Stomach (tissue), 4 donors: ENCODE measurements at regions not wholly inside any gene's neighbourhood (a gene's known extent, or its start where the extent isn't known, plus 50 kb on each side); places are given as distances from the start of the nearest gene placed in this dataset.

Experiments used
- CTCF ChIP-seq, 7 experiments: fragments of 450-650 bp in 4 of 7; fragments of 200-600 bp in 3 of 7; sonication (generic) in 3 of 7; IDR thresholded peaks; one replicate each; pipeline ENCODE4 v1.5.1; 2016 to 2019; ENCODE audit warnings: antibody characterized with exemption in 7 of 7, control low read depth in 2 of 7, mild to moderate bottlenecking in 1 of 7
- EP300 ChIP-seq: sonication (generic); formaldehyde crosslinking; IDR thresholded peaks from one replicate; pipeline ENCODE4 v1.6.1; 2017; ENCODE audit warnings: antibody characterized with exemption
- POLR2A ChIP-seq, 4 donors: fragments of 450-650 bp; IDR thresholded peaks; one replicate each; pipeline ENCODE4 v1.6.1; 2016; ENCODE audit warnings: antibody characterized with exemption in 4 of 4, control low read depth in 2 of 4, mild to moderate bottlenecking in 1 of 4, moderate library complexity in 1 of 4
- POLR2AphosphoS5 ChIP-seq, 3 donors: sonication (generic); formaldehyde crosslinking; IDR thresholded peaks; one replicate each; pipeline ENCODE4 v1.6.1; 2016; ENCODE audit warnings: antibody characterized with exemption in 3 of 3

- no peak for TF ChIP-seq CTCF (IDR thresholded peaks at IDR 0.05)
- TF ChIP-seq POLR2A (IDR thresholded peaks at IDR 0.05) = no peak
- no peak for TF ChIP-seq POLR2AphosphoS5 (IDR thresholded peaks at IDR 0.05)
- TF ChIP-seq EP300 = no peak
Observed at GRCh38 chr15:79192462-79193036, 90.0 kb upstream of the ANKRD34C start.
